Right lobe of liver (tissue), 4 donors: ENCODE measurements at regions not wholly inside any gene's neighbourhood (a gene's known extent, or its start where the extent isn't known, plus 50 kb on each side); places are given as distances from the start of the nearest gene placed in this dataset.

Experiments
- POLR2A ChIP-seq: fragments of 450-650 bp; IDR thresholded peaks from one replicate; pipeline ENCODE4 v1.6.1; 2017; ENCODE audit warnings: antibody characterized with exemption, mild to moderate bottlenecking
- TF ChIP-seq, protein P1 (sequence below), 4 donors: fragments of 200-600 bp in 3 of 4; fragments of 450-650 bp in 1 of 4; IDR thresholded peaks; one replicate each; pipeline versions ENCODE4 v1.5.1 to v1.8.0; 2016 to 2022; ENCODE audit warnings: antibody characterized with exemption in 4 of 4, mild to moderate bottlenecking in 2 of 4
- donor health status: DM: no; HTN: no; CAD: no.
- donor health status: DM: no; HTN: no; CAD: no.
- donor health status: DM: no; HTN: yes; CAD: no.

DNA sequence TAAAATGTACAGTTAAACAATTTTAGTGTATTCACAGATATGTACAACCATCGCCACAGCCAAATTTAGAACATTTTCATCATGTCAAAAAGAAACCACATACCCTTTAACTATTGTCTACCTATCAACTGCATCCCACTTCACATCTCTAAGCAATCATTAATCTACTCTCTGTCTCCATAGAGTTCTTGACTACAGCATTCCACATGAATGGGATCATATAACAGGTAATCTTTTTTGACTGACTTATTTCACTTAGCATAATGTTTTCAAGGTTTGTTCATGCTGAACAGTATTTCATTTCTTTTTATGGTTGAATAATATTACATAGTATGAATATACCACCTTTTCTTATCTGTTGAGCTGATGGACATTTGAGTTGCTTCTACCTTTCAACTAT lies 281.4 kb upstream of the EDA2R start:
- TF ChIP-seq, protein P1, sequence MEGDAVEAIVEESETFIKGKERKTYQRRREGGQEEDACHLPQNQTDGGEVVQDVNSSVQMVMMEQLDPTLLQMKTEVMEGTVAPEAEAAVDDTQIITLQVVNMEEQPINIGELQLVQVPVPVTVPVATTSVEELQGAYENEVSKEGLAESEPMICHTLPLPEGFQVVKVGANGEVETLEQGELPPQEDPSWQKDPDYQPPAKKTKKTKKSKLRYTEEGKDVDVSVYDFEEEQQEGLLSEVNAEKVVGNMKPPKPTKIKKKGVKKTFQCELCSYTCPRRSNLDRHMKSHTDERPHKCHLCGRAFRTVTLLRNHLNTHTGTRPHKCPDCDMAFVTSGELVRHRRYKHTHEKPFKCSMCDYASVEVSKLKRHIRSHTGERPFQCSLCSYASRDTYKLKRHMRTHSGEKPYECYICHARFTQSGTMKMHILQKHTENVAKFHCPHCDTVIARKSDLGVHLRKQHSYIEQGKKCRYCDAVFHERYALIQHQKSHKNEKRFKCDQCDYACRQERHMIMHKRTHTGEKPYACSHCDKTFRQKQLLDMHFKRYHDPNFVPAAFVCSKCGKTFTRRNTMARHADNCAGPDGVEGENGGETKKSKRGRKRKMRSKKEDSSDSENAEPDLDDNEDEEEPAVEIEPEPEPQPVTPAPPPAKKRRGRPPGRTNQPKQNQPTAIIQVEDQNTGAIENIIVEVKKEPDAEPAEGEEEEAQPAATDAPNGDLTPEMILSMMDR (IDR thresholded peaks at IDR 0.05) = no peak
- no peak for TF ChIP-seq POLR2A
